ENCODE measurements at regions not wholly inside any gene's neighbourhood (a gene's known extent, or its start where the extent isn't known, plus 50 kb on each side); places are given as distances from the start of the nearest gene placed in this dataset.
"Not testable (repeated sequence)": the region's sequence is repeated elsewhere in the genome, so short reads cannot be mapped to it uniquely, and the experiment has no call there.

- Mint-ChIP-seq H3K9me3 (peaks cover 6% of the 10 kb centered on the region), H3K4me3 (no peak overlapping the region), H3K27me3 (ENCODE audit: low read depth) (peaks cover 3% of the 10 kb centered on the region), H3K36me3 (ENCODE audit: low read depth) (no peaks in the 10 kb centered on the region), H3K27ac (no peak overlapping the region), H3K4me1 (ENCODE audit: low read depth) (peaks cover 2% of the 10 kb centered on the region)
Measured at GRCh38 chr5:62192958-62193357, 113.0 kb upstream of the KIF2A start.

GRCh38 chr5:62196532-62196931 is 109.5 kb upstream of the KIF2A start:
- not testable (repeated sequence) for H3K4me3 Mint-ChIP-seq; H3K4me1 Mint-ChIP-seq (ENCODE audit: low read depth); H3K9me3 Mint-ChIP-seq; H3K36me3 Mint-ChIP-seq (ENCODE audit: low read depth); H3K27me3 Mint-ChIP-seq (ENCODE audit: low read depth); H3K27ac Mint-ChIP-seq

DNA sequence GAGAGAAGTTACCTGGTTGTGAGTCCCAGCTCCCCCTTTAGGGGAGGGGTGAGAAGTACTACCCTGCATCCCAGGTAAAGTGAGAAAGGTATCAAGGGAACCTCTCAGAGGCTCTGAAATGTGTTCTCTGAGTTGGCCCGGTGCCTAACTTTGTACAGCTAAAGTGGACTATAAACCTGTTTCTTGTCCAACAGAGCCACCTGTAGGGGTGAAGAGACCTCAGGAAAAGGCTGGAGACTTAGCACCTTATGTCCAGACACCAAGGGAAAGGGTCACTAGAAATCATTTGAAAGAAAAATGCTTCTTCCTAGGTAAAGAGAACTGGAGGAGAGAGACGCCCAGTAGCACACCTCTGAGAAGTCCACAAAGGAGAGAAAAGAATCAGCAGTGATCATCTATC is 108.3 kb upstream of the KIF2A start:
- peaks cover 3% of the 10 kb centered on the region for H3K4me1 Mint-ChIP-seq (ENCODE audit: low read depth)
- peaks cover 5% of the 10 kb centered on the region for H3K27me3 Mint-ChIP-seq (ENCODE audit: low read depth)
- H3K4me3 Mint-ChIP-seq, result no peak overlapping the region
- H3K27ac Mint-ChIP-seq, result no peak overlapping the region
- no peaks in the 10 kb centered on the region for H3K36me3 Mint-ChIP-seq (ENCODE audit: low read depth)
- H3K9me3 Mint-ChIP-seq, result no peaks in the 10 kb centered on the region

DNA sequence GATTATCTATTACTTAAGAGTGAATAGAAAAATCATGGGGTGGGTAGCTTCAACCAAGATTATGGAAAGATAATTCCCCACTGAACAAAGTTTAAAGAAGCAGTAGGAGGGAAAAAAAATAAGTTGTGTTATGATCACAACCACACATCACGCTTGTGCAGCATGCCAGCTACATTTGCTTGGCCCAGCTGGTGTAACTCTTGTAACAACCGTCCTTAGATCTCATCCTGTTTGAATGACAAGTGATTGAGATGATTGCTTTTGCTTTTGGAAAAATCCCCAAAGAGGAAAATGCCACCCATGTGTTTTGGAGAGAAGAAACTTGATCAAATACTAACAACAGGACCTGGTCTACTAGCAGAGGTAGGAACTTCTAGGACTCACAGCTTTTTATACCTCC is 107.6 kb upstream of the KIF2A start:
- H3K4me1 Mint-ChIP-seq (ENCODE audit: low read depth), result peaks cover 3% of the 10 kb centered on the region
- no peak overlapping the region for H3K4me3 Mint-ChIP-seq
- no peaks in the 10 kb centered on the region for H3K9me3 Mint-ChIP-seq
- no peak overlapping the region for H3K27ac Mint-ChIP-seq
- peaks cover 8% of the 10 kb centered on the region for H3K27me3 Mint-ChIP-seq (ENCODE audit: low read depth)
- H3K36me3 Mint-ChIP-seq (ENCODE audit: low read depth), result no peaks in the 10 kb centered on the region

DNA sequence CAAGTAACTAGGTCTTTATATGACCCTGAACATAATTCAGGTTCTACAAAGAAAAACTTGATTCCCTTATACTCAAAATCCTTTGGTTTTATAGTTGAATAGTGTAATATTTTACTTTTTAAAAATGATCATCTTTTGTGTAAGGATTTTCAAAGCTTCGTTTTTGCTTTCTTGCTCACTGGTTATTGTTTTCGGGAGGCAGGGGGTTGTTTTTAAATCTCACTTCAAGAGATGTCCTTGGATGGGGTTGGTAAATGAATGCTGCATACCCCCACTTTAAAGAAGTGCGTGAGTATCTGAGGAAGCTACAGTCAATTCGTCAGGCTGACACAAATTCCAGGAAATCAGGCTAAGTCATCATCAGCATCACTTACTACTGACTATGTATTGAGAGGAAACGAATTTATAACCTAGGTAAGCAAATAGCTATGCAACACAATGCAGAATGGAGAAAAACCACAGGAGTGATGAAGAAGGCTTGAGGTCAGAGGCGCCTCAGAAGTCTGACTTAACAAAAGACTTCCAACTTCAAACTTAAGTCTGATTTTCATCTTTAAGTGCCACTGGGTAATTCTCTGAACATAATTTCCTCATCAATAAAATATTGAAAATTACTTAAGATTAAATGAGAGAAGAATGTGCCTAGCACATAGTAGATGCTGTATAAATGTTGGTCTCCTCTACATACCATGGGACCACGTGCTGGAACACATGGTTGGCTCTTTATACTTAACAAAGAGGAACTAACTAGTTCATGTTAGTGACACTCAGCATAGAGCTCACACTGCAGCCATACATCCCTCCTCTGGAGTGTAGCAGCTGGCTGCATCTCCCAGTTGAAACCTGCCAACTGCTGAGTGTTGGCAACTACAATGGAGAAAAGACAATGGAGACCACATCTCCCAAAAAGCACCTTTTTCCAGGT is 106.0 kb upstream of the KIF2A start:
- peaks cover 3% of the 10 kb centered on the region for H3K4me1 Mint-ChIP-seq (ENCODE audit: low read depth)
- H3K36me3 Mint-ChIP-seq (ENCODE audit: low read depth), result no peaks in the 10 kb centered on the region
- H3K27ac Mint-ChIP-seq, result peak overlapping the region; percentile 31
- H3K27me3 Mint-ChIP-seq (ENCODE audit: low read depth), result peaks cover 14% of the 10 kb centered on the region
- no peaks in the 10 kb centered on the region for H3K9me3 Mint-ChIP-seq
- H3K4me3 Mint-ChIP-seq, result no peak overlapping the region

- Mint-ChIP-seq H3K4me1 (ENCODE audit: low read depth) (peaks cover 3% of the 10 kb centered on the region), H3K27ac (no peak overlapping the region), H3K27me3 (ENCODE audit: low read depth) (peaks cover 31% of the 10 kb centered on the region), H3K4me3 (no peak overlapping the region), H3K36me3 (ENCODE audit: low read depth) (no peaks in the 10 kb centered on the region), H3K9me3 (no peaks in the 10 kb centered on the region)
Measured at GRCh38 chr5:62206150-62206829, 99.7 kb upstream of the KIF2A start.

DNA sequence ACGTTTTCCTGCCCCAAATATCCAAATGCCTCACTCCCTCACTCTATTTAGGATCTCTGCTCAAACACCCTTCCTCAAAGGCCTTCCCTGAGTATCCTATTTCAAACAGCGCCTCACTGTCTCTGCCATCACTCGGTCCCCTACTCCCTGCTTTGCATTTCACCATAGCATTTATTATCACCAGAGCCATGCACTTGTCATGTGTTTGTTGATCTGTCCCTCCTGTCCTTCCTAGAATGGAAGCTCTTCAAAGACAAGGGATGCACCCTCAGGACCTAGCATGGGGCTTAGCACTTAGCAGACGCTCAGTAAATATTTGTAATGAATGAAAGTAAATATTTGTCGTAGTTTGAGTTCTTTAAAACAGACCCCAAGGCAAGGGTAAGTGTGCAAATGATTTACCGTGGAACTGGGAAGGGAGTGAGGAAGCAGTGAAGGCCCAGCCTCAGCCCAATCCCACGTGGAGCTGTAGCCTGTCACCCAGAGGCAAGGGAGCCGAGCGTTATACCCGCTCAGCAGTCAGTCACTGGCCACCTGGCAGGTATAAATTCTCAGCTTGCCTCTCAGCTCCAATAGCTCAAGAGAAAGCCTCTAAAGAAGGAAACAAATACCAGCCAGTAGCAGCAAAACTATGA is 97.7 kb upstream of the KIF2A start:
- Mint-ChIP-seq H3K27ac (no peak overlapping the region), H3K36me3 (ENCODE audit: low read depth) (no peaks in the 10 kb centered on the region), H3K27me3 (ENCODE audit: low read depth) (peaks cover 32% of the 10 kb centered on the region), H3K9me3 (no peaks in the 10 kb centered on the region), H3K4me3 (no peak overlapping the region), H3K4me1 (ENCODE audit: low read depth) (peaks cover 3% of the 10 kb centered on the region)

- H3K36me3 Mint-ChIP-seq (ENCODE audit: low read depth), result no peaks in the 10 kb centered on the region
- no peaks in the 10 kb centered on the region for H3K9me3 Mint-ChIP-seq
- no peak overlapping the region for H3K27ac Mint-ChIP-seq
- H3K4me3 Mint-ChIP-seq, result no peak overlapping the region
- H3K27me3 Mint-ChIP-seq (ENCODE audit: low read depth), result peaks cover 38% of the 10 kb centered on the region
- peaks cover 7% of the 10 kb centered on the region for H3K4me1 Mint-ChIP-seq (ENCODE audit: low read depth)
Measured at GRCh38 chr5:62211405-62211804, 94.6 kb upstream of the KIF2A start.

- no peak overlapping the region for H3K4me3 Mint-ChIP-seq
- H3K27me3 Mint-ChIP-seq (ENCODE audit: low read depth), result peaks cover 36% of the 10 kb centered on the region
- H3K9me3 Mint-ChIP-seq, result no peaks in the 10 kb centered on the region
- no peak overlapping the region for H3K27ac Mint-ChIP-seq
- no peaks in the 10 kb centered on the region for H3K36me3 Mint-ChIP-seq (ENCODE audit: low read depth)
- peaks cover 7% of the 10 kb centered on the region for H3K4me1 Mint-ChIP-seq (ENCODE audit: low read depth)
Measured at GRCh38 chr5:62212648-62213047, 93.4 kb upstream of the KIF2A start.

GRCh38 chr5:62214701-62215100 is 91.3 kb upstream of the KIF2A start:
- Mint-ChIP-seq H3K36me3 (ENCODE audit: low read depth) (no peaks in the 10 kb centered on the region), H3K4me1 (ENCODE audit: low read depth) (peaks cover 3% of the 10 kb centered on the region), H3K9me3 (no peaks in the 10 kb centered on the region), H3K27ac (no peak overlapping the region), H3K27me3 (ENCODE audit: low read depth) (peaks cover 41% of the 10 kb centered on the region), H3K4me3 (no peak overlapping the region)

DNA sequence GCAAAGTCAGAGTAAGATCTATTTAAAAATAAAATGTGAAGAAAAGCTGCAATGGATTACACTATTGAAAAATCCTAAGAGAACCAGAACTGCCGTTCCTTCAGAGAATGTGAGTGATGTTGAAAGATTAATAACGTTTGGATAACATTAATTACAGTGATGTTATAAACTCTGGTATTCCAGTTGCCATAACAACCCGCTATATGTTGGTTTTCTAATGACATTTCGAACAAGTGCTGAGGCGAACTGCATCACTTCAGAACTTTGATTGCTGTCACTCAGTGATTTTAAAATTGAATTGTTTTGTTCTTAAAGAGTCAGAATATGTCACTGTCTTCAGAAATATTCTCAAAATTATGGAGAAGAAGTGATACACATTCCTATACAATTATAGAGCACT is 89.4 kb upstream of the KIF2A start:
- not testable (repeated sequence) for H3K36me3 Mint-ChIP-seq (ENCODE audit: low read depth); H3K27ac Mint-ChIP-seq; H3K4me1 Mint-ChIP-seq (ENCODE audit: low read depth); H3K4me3 Mint-ChIP-seq
- peaks cover 43% of the 10 kb centered on the region for H3K27me3 Mint-ChIP-seq (ENCODE audit: low read depth)
- H3K9me3 Mint-ChIP-seq, result peaks cover 10% of the 10 kb centered on the region

DNA sequence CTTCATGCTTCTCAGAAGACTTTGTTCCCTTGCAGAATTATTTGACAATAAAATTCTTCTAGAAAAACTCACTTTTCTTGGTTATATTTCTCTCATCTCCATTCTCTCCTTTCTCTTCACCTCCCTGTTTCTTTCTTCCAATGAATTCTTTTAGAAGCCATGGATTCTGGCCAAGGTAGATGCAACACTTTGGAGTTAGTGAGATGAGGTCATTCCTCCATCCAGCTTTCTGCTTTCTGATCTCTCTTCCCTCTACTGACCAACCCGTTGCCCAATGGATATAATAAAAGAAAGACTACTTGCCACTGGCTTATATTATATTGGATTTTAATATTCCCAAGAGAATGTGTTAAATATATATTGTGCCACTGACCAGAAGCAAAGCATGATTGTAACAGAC is 88.9 kb upstream of the KIF2A start:
- Mint-ChIP-seq H3K27me3 (ENCODE audit: low read depth) (peaks cover 46% of the 10 kb centered on the region), H3K9me3 (peaks cover 13% of the 10 kb centered on the region)
- not testable (repeated sequence) for H3K4me3 Mint-ChIP-seq; H3K36me3 Mint-ChIP-seq (ENCODE audit: low read depth); H3K4me1 Mint-ChIP-seq (ENCODE audit: low read depth); H3K27ac Mint-ChIP-seq

- not testable (repeated sequence) for H3K4me1 Mint-ChIP-seq (ENCODE audit: low read depth); H3K36me3 Mint-ChIP-seq (ENCODE audit: low read depth); H3K27ac Mint-ChIP-seq; H3K4me3 Mint-ChIP-seq
- H3K27me3 Mint-ChIP-seq (ENCODE audit: low read depth), result peaks cover 37% of the 10 kb centered on the region
- peaks cover 13% of the 10 kb centered on the region for H3K9me3 Mint-ChIP-seq
Measured at GRCh38 chr5:62218860-62219259, 87.1 kb upstream of the KIF2A start.

DNA sequence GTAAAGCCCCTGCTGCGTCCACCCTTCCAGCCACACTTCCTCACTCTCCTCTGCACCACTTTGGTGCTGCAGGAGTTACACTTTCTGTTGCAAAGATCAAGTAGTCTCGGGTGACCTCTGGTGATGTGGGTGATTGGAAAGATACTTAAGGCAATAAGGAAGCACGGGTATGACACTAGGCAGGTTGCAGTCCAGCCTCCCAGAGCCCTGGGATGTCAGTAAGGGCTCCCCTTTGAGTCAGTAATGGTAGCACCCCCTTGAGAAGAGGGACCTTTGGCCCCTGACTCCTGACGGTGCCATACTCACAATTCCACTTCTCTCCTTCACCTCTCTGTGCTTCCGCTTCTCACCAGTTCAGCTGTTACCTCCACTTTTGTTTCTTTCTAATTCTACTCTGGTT is 84.1 kb upstream of the KIF2A start:
- not testable (repeated sequence) for H3K36me3 Mint-ChIP-seq (ENCODE audit: low read depth); H3K27ac Mint-ChIP-seq; H3K4me3 Mint-ChIP-seq
- Mint-ChIP-seq H3K4me1 (ENCODE audit: low read depth) (peaks cover 20% of the 10 kb centered on the region), H3K9me3 (peaks cover 16% of the 10 kb centered on the region), H3K27me3 (ENCODE audit: low read depth) (peaks cover 21% of the 10 kb centered on the region)

GRCh38 chr5:62222305-62222704 is 83.7 kb upstream of the KIF2A start:
- peaks cover 21% of the 10 kb centered on the region for H3K27me3 Mint-ChIP-seq (ENCODE audit: low read depth)
- H3K4me1 Mint-ChIP-seq (ENCODE audit: low read depth), result peaks cover 20% of the 10 kb centered on the region
- peaks cover 16% of the 10 kb centered on the region for H3K9me3 Mint-ChIP-seq
- H3K4me3 Mint-ChIP-seq; H3K36me3 Mint-ChIP-seq (ENCODE audit: low read depth); H3K27ac Mint-ChIP-seq: not testable (repeated sequence)
